Activated CD4-positive, alpha-beta memory T cell treated with anti-CD3 and anti-CD28 coated beads for 36 hours (primary cell): ENCODE measurements at regions not wholly inside any gene's neighbourhood (a gene's known extent, or its start where the extent isn't known, plus 50 kb on each side); places are given as distances from the start of the nearest gene placed in this dataset.

Experiments
- CTCF ChIA-PET: fragments of 350-600 bp; sonication (Branson Sonifier 250); formaldehyde crosslinking; loops from one replicate; lab custom pipeline; 2021; ENCODE audit warnings: antibody characterized with exemption, inconsistent platforms; lab: Charles Lee
- POLR2A ChIA-PET: fragments of 350-600 bp; sonication (Branson Sonifier 250); formaldehyde crosslinking; loops from one replicate; lab custom pipeline; 2021; ENCODE audit warnings: antibody characterized with exemption; lab: Charles Lee
- DNase-seq: peaks from one replicate; pipeline ENCODE4 v3.0.0-alpha.2; 2020
- H3K27ac Mint-ChIP-seq: one replicate; pipeline ENCODE4 v1.8.0; 2021; ENCODE audit warnings: mixed read lengths
- H3K27me3 Mint-ChIP-seq: one replicate; pipeline ENCODE4 v1.8.0; 2021; ENCODE audit warnings: mixed read lengths
- H3K36me3 Mint-ChIP-seq: one replicate; pipeline ENCODE4 v1.8.0; 2021; ENCODE audit warnings: mixed read lengths
- H3K4me1 Mint-ChIP-seq: one replicate; pipeline ENCODE4 v1.8.0; 2021; ENCODE audit warnings: low read depth, mixed read lengths
- H3K4me3 Mint-ChIP-seq: one replicate; pipeline ENCODE4 v1.8.0; 2021; ENCODE audit warnings: mild to moderate bottlenecking, mixed read lengths
- H3K9me3 Mint-ChIP-seq: one replicate; pipeline ENCODE4 v1.8.0; 2021; ENCODE audit warnings: mixed read lengths
- intact Hi-C: fragments of 100-400 bp; cut with micrococcal nuclease; formaldehyde crosslinking; loops from one replicate; pipeline ENCODE4 v1.15.1; 2023

GRCh38 chr16:85398688-85399582, 214.2 kb upstream of the GSE1 start:
- Mint-ChIP-seq H3K9me3 (no peaks in the 10 kb centered on the region), H3K27me3 (no peaks in the 10 kb centered on the region), H3K4me3 (no peak overlapping the region), H3K36me3 (no peaks in the 10 kb centered on the region), H3K4me1 (no peaks in the 10 kb centered on the region), H3K27ac (no peak overlapping the region)
- intact Hi-C loops = no loop called here
- POLR2A ChIA-PET = no interaction called here
- no peak for DNase-seq
- CTCF ChIA-PET = interaction anchor here (1.3 to 1.4 kb wide), 2 partner anchors 21 to 29 kb away, joined by 3 to 4 read pairs; no protein-coding TSS in a partner anchor

- CTCF ChIA-PET = interaction anchor here (1.3 kb wide), 1 partner anchor 29 kb away, joined by 3 read pairs; no protein-coding TSS in a partner anchor
- no peak for DNase-seq
- no peak overlapping the region for H3K27ac Mint-ChIP-seq
- POLR2A ChIA-PET = no interaction called here
- no peaks in the 10 kb centered on the region for H3K9me3 Mint-ChIP-seq
- H3K36me3 Mint-ChIP-seq = no peaks in the 10 kb centered on the region
- intact Hi-C loops = no loop called here
- H3K4me1 Mint-ChIP-seq = no peaks in the 10 kb centered on the region
- H3K4me3 Mint-ChIP-seq = no peak overlapping the region
- H3K27me3 Mint-ChIP-seq = no peaks in the 10 kb centered on the region
Measured at GRCh38 chr16:85399583-85400284, 213.4 kb upstream of the GSE1 start.

GRCh38 chr16:85400305-85401205, 212.6 kb upstream of the GSE1 start:
- intact Hi-C loops = no loop called here
- Mint-ChIP-seq H3K36me3 (no peaks in the 10 kb centered on the region), H3K4me1 (no peaks in the 10 kb centered on the region), H3K4me3 (no peak overlapping the region), H3K27ac (no peak overlapping the region), H3K9me3 (no peaks in the 10 kb centered on the region), H3K27me3 (no peaks in the 10 kb centered on the region)
- ChIA-PET CTCF (interaction anchor here (1.3 kb wide), 1 partner anchor 28 kb away, joined by 3 read pairs; no protein-coding TSS in a partner anchor), POLR2A (no interaction called here)
- no peak for DNase-seq

GRCh38 chr16:85401370-85401916, 211.7 kb upstream of the GSE1 start:
- intact Hi-C loops = no loop called here
- DNase-seq = peak; percentile 7
- Mint-ChIP-seq H3K4me3 (no peak overlapping the region), H3K27me3 (no peaks in the 10 kb centered on the region), H3K27ac (no peak overlapping the region), H3K9me3 (no peaks in the 10 kb centered on the region), H3K36me3 (no peaks in the 10 kb centered on the region), H3K4me1 (no peaks in the 10 kb centered on the region)
- CTCF ChIA-PET = interaction anchor here (1.6 to 2.6 kb wide), 2 partner anchors 15 to 20 kb away, joined by 5 to 8 read pairs; no protein-coding TSS in a partner anchor
- POLR2A ChIA-PET = no interaction called here

- peak; percentile 5 for DNase-seq
- CTCF ChIA-PET = interaction anchor here (1.1 to 2.6 kb wide), 6 partner anchors 9 to 214 kb away, joined by 3 to 8 read pairs (median 4); no protein-coding TSS in a partner anchor
- H3K4me3 Mint-ChIP-seq = no peak overlapping the region
Measured at GRCh38 chr16:85401917-85402766, 211.0 kb upstream of the GSE1 start.

GRCh38 chr16:85402910-85403692, 210.0 kb upstream of the GSE1 start:
- POLR2A ChIA-PET = no interaction called here
- Mint-ChIP-seq H3K36me3 (no peaks in the 10 kb centered on the region), H3K9me3 (no peaks in the 10 kb centered on the region), H3K27me3 (no peaks in the 10 kb centered on the region), H3K4me3 (no peak overlapping the region), H3K27ac (no peak overlapping the region), H3K4me1 (no peaks in the 10 kb centered on the region)
- intact Hi-C loops = no loop called here
- DNase-seq = peak; percentile 7
- CTCF ChIA-PET = interaction anchor here (1.1 to 2.6 kb wide), 6 partner anchors 10 to 213 kb away, joined by 3 to 8 read pairs (median 4); no protein-coding TSS in a partner anchor

More at GRCh38 chr16:85401917-85402766, 211.0 kb upstream of the GSE1 start:
- no peaks in the 10 kb centered on the region for H3K4me1 Mint-ChIP-seq
- POLR2A ChIA-PET = no interaction called here
- intact Hi-C loops = no loop called here
- no peak overlapping the region for H3K27ac Mint-ChIP-seq
- no peaks in the 10 kb centered on the region for H3K27me3 Mint-ChIP-seq
- no peaks in the 10 kb centered on the region for H3K9me3 Mint-ChIP-seq
- H3K36me3 Mint-ChIP-seq = no peaks in the 10 kb centered on the region

GRCh38 chr16:85403693-85404092, 209.4 kb upstream of the GSE1 start:
- Mint-ChIP-seq H3K4me3 (no peak overlapping the region), H3K27me3 (no peaks in the 10 kb centered on the region), H3K27ac (no peak overlapping the region), H3K36me3 (no peaks in the 10 kb centered on the region), H3K9me3 (no peaks in the 10 kb centered on the region), H3K4me1 (no peaks in the 10 kb centered on the region)
- peak; percentile 5 for DNase-seq
- CTCF ChIA-PET = interaction anchor here (1.7 to 2.6 kb wide), 2 partner anchors 17 to 212 kb away, joined by 4 to 8 read pairs; no protein-coding TSS in a partner anchor
- intact Hi-C loops = no loop called here
- POLR2A ChIA-PET = no interaction called here

- POLR2A ChIA-PET = no interaction called here
- peak; percentile 5 for DNase-seq
- no peaks in the 10 kb centered on the region for H3K36me3 Mint-ChIP-seq
- H3K27ac Mint-ChIP-seq = no peak overlapping the region
- intact Hi-C loops = no loop called here
- H3K27me3 Mint-ChIP-seq = no peaks in the 10 kb centered on the region
- peaks cover 4% of the 10 kb centered on the region for H3K4me1 Mint-ChIP-seq
- CTCF ChIA-PET = interaction anchor here (0.6 to 17.1 kb wide), 3 partner anchors 19 to 199 kb away, joined by 3 to 271 read pairs (median 3); partner anchors contain the start of gene GSE1
- H3K4me3 Mint-ChIP-seq = no peak overlapping the region
- peaks cover 12% of the 10 kb centered on the region for H3K9me3 Mint-ChIP-seq
Measured at GRCh38 chr16:85412911-85413520, 200.1 kb upstream of the GSE1 start.

- DNase-seq = peak; percentile 5
- Mint-ChIP-seq H3K9me3 (peaks cover 12% of the 10 kb centered on the region), H3K27me3 (no peaks in the 10 kb centered on the region), H3K36me3 (no peaks in the 10 kb centered on the region), H3K4me3 (no peak overlapping the region), H3K4me1 (peaks cover 4% of the 10 kb centered on the region), H3K27ac (no peak overlapping the region)
- POLR2A ChIA-PET = no interaction called here
- intact Hi-C loops = no loop called here
- CTCF ChIA-PET = interaction anchor here (0.6 to 17.1 kb wide), 2 partner anchors 89 to 198 kb away, joined by 3 to 271 read pairs; partner anchors contain the start of gene GSE1
Measured at GRCh38 chr16:85413691-85414663, 199.1 kb upstream of the GSE1 start.
